ENCODE measurements at regions not wholly inside any gene's neighbourhood (a gene's known extent, or its start where the extent isn't known, plus 50 kb on each side); places are given as distances from the start of the nearest gene placed in this dataset.

DNA sequence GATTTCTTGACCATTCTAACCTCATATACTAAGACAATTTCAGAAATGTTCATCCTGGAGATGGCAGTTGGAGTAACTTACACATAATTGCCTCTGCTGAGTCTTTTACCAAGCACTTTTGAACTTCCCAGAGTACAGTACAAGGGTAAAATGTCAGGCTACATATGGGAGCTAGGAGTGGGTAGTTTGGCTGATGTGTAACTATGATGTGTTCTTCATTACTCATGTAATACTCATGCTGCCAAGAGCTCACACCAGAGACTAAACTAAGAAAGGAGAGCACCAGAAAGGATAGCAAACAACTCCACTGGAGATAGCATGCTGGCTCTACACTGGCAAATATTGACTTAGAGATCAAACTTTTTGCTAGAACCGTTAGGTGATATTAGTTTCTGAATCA is 194.0 kb downstream of the PDGFRA start:
- no peak for DNase-seq
- H3K4me1 ChIP-seq (ENCODE audit: control insufficient read depth in 1 of 2, extremely low read depth in 1 of 2, insufficient read depth in 2 of 2, low read length in 2 of 2) = no peaks in the 10 kb centered on the region
- H3K27me3 ChIP-seq (replicated peaks in 1 of 2; ENCODE audit: control insufficient read depth in 2 of 2, extremely low read depth in 1 of 2, insufficient read depth in 2 of 2, low read length in 1 of 2) = no peaks in the 10 kb centered on the region
- POLR2A ChIA-PET = no interaction called here
- Mint-ChIP-seq H3K27me3 (peaks cover 3 to 11% of the 10 kb centered on the region in 2 donors), H3K9me3 (peaks cover 0 to 3% (median 0%) of the 10 kb centered on the region in 3 donors), H3K27ac (no peak overlapping the region), H3K36me3 (no peaks in the 10 kb centered on the region), H3K4me1 (no peaks in the 10 kb centered on the region), H3K4me3 (no peak overlapping the region)
- no peak for ATAC-seq (replicated peaks in 1 of 4)
- 67% methylated on average over 1 of the region's 1 CpG for WGBS (ENCODE audit: insufficient coverage)
- no peak overlapping the region for H3K27ac ChIP-seq (ENCODE audit: low read length)
- no peaks in the 10 kb centered on the region for H3K36me3 ChIP-seq (ENCODE audit: control insufficient read depth in 2 of 2, extremely low read depth in 1 of 2, insufficient read depth in 1 of 2, low read length in 1 of 2)
- H3K9me3 ChIP-seq = no peaks in the 10 kb centered on the region
- no peak overlapping the region for H3K4me3 ChIP-seq (ENCODE audit: control insufficient read depth in 1 of 2, extremely low read depth in 1 of 2, low read length in 1 of 2)
- CTCF ChIA-PET = no interaction called here

DNA sequence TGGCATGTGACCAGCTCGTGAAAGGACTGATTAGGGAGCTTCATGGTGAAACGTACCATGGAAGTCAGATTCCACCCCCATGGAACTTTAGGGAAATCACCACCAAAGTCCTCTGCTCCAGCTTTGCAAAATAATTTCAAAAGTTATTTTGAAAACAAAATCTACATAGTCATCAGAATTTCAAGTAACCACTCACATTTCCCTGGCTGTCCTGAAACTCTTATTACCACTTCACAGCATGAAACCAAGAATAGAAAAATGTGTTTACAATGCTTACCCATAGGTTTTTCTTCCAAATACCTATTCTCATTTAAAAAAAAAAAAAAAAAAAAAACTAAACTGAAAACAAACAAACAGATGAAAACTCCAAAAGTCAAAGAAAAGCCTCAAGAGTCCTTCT is 198.7 kb downstream of the PDGFRA start:
- H3K9me3 Mint-ChIP-seq = no peaks in the 10 kb centered on the region
- WGBS (ENCODE audit: insufficient coverage) = no CpG with 5 or more reads among the region's 2 CpGs
- ATAC-seq (replicated peaks in 1 of 4) = no peak

DNA sequence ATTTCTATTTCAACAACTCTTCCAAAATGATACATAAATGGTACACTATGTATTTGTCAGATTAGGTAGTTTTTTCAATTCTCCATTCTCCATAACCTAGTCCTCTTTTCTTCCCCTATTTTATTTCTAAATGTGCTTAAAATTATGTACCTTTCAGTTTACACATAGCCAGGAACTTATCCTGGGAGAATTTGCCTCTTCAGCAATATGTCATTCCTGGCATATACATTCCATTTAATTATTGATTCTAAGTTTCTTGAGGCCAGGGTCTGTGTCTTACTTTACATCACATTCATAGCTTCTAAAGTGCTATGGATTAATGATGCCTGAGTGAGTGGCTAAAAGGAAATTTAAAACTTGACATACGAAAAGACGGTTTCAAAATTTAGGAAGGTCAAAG is 199.8 kb downstream of the PDGFRA start:
- no peak overlapping the region for H3K27ac Mint-ChIP-seq
- no peak for DNase-seq
- H3K9me3 Mint-ChIP-seq = no peaks in the 10 kb centered on the region
- Histone ChIP-seq H3K27ac (ENCODE audit: low read length) (no peak overlapping the region), H3K9me3 (no peaks in the 10 kb centered on the region), H3K4me3 (ENCODE audit: control insufficient read depth in 1 of 2, extremely low read depth in 1 of 2, low read length in 1 of 2) (no peak overlapping the region), H3K36me3 (ENCODE audit: control insufficient read depth in 2 of 2, extremely low read depth in 1 of 2, insufficient read depth in 1 of 2, low read length in 1 of 2) (no peaks in the 10 kb centered on the region), H3K4me1 (ENCODE audit: control insufficient read depth in 1 of 2, extremely low read depth in 1 of 2, insufficient read depth in 2 of 2, low read length in 2 of 2) (no peaks in the 10 kb centered on the region), H3K27me3 (replicated peaks in 1 of 2; ENCODE audit: control insufficient read depth in 2 of 2, extremely low read depth in 1 of 2, insufficient read depth in 2 of 2, low read length in 1 of 2) (peaks cover 0 to 2% of the 10 kb centered on the region in 2 experiments)
- ATAC-seq (replicated peaks in 1 of 4) = no peak
- POLR2A ChIA-PET = no interaction called here
- WGBS (ENCODE audit: insufficient coverage) = no CpG with 5 or more reads among the region's 2 CpGs
- H3K36me3 Mint-ChIP-seq = no peaks in the 10 kb centered on the region
- peaks cover 10 to 23% of the 10 kb centered on the region in 2 donors for H3K27me3 Mint-ChIP-seq
- H3K4me3 Mint-ChIP-seq = no peak overlapping the region
- CTCF ChIA-PET = no interaction called here
- H3K4me1 Mint-ChIP-seq = no peaks in the 10 kb centered on the region

More for the DNA sequence above, 198.7 kb downstream of the PDGFRA start:
- CTCF ChIA-PET = no interaction called here
- H3K36me3 Mint-ChIP-seq = no peaks in the 10 kb centered on the region
- no peak overlapping the region for H3K4me3 Mint-ChIP-seq
- peaks cover 8 to 16% of the 10 kb centered on the region in 2 donors for H3K27me3 Mint-ChIP-seq
- peaks cover 0 to 2% of the 10 kb centered on the region in 2 experiments for H3K27me3 ChIP-seq (replicated peaks in 1 of 2; ENCODE audit: control insufficient read depth in 2 of 2, extremely low read depth in 1 of 2, insufficient read depth in 2 of 2, low read length in 1 of 2)
- no peak overlapping the region for H3K27ac Mint-ChIP-seq
- no peaks in the 10 kb centered on the region for H3K9me3 ChIP-seq
- POLR2A ChIA-PET = no interaction called here
- H3K36me3 ChIP-seq (ENCODE audit: control insufficient read depth in 2 of 2, extremely low read depth in 1 of 2, insufficient read depth in 1 of 2, low read length in 1 of 2) = no peaks in the 10 kb centered on the region
- no peaks in the 10 kb centered on the region for H3K4me1 Mint-ChIP-seq
- no peak for DNase-seq
- no peak overlapping the region for H3K27ac ChIP-seq (ENCODE audit: low read length)
- no peaks in the 10 kb centered on the region for H3K4me1 ChIP-seq (ENCODE audit: control insufficient read depth in 1 of 2, extremely low read depth in 1 of 2, insufficient read depth in 2 of 2, low read length in 2 of 2)
- no peak overlapping the region for H3K4me3 ChIP-seq (ENCODE audit: control insufficient read depth in 1 of 2, extremely low read depth in 1 of 2, low read length in 1 of 2)

DNA sequence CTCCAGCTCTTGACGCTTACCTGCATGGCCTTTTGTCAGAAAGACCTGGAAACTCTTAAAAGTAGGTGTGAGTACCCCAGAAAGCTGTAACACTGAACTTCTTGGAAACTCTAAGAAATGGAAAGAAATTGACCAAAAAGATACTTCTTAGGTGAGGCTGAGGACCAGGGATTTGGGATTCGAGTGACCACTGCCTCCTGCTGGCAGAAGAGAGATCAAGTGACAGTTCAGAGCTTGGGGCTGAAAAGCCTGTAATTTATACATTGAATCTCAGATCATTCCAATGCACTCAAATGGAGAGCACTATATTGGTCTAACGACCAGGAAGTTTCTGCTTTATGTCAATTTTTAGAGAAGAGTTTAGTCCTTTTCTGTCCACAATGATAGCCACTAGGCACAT is 204.6 kb downstream of the PDGFRA start:
- 70% methylated on average over 2 of the region's 3 CpGs for WGBS (ENCODE audit: insufficient coverage)
- Histone ChIP-seq H3K9me3 (no peaks in the 10 kb centered on the region), H3K27me3 (replicated peaks in 1 of 2; ENCODE audit: control insufficient read depth in 2 of 2, extremely low read depth in 1 of 2, insufficient read depth in 2 of 2, low read length in 1 of 2) (no peaks in the 10 kb centered on the region), H3K36me3 (ENCODE audit: control insufficient read depth in 2 of 2, extremely low read depth in 1 of 2, insufficient read depth in 1 of 2, low read length in 1 of 2) (no peaks in the 10 kb centered on the region), H3K4me1 (ENCODE audit: control insufficient read depth in 1 of 2, extremely low read depth in 1 of 2, insufficient read depth in 2 of 2, low read length in 2 of 2) (no peaks in the 10 kb centered on the region), H3K4me3 (ENCODE audit: control insufficient read depth in 1 of 2, extremely low read depth in 1 of 2, low read length in 1 of 2) (no peak overlapping the region), H3K27ac (ENCODE audit: low read length) (no peak overlapping the region)
- Mint-ChIP-seq H3K36me3 (no peaks in the 10 kb centered on the region), H3K27ac (no peak overlapping the region), H3K9me3 (peaks cover 0 to 9% (median 0%) of the 10 kb centered on the region in 3 donors), H3K4me3 (no peak overlapping the region), H3K27me3 (peaks cover 16 to 36% of the 10 kb centered on the region in 2 donors), H3K4me1 (no peaks in the 10 kb centered on the region)
- DNase-seq (no peak), ATAC-seq (replicated peaks in 1 of 4) (no peak)
- POLR2A ChIA-PET = no interaction called here
- CTCF ChIA-PET = interaction anchor here in 1 of 2 donors (0.5 kb wide), 1 partner anchor 398 kb away, joined by 3 read pairs; no protein-coding TSS in a partner anchor

DNA sequence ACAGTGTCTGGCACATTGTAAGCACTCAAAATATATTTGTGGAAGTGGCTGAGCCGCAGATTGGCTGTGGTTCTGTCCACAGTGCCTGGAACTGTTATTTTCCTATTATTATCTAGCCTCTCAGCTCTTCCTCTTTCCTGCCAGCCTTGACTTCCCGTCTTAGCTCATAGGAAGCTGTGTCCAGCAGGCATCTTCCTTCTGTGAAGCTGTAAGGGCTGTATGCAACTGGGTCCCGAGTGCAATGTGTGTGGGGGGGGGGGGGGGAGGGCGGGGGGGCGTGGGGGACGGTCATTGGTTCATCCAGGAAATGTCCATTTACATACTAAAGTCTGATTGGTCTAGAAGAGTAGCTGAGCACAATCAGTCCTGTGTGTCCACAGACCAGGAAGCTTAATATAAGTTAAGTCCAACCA is 210.7 kb downstream of the PDGFRA start:
- POLR2A ChIA-PET = no interaction called here
- Histone ChIP-seq H3K27me3 (replicated peaks in 1 of 2; ENCODE audit: control insufficient read depth in 2 of 2, extremely low read depth in 1 of 2, insufficient read depth in 2 of 2, low read length in 1 of 2) (no peaks in the 10 kb centered on the region), H3K36me3 (ENCODE audit: control insufficient read depth in 2 of 2, extremely low read depth in 1 of 2, insufficient read depth in 1 of 2, low read length in 1 of 2) (no peaks in the 10 kb centered on the region), H3K9me3 (no peaks in the 10 kb centered on the region), H3K27ac (ENCODE audit: low read length) (no peak overlapping the region), H3K4me3 (ENCODE audit: control insufficient read depth in 1 of 2, extremely low read depth in 1 of 2, low read length in 1 of 2) (no peak overlapping the region), H3K4me1 (ENCODE audit: control insufficient read depth in 1 of 2, extremely low read depth in 1 of 2, insufficient read depth in 2 of 2, low read length in 2 of 2) (no peaks in the 10 kb centered on the region)
- Mint-ChIP-seq H3K27me3 (peaks cover 15 to 30% of the 10 kb centered on the region in 2 donors), H3K27ac (no peak overlapping the region), H3K4me1 (no peaks in the 10 kb centered on the region), H3K4me3 (no peak overlapping the region), H3K36me3 (no peaks in the 10 kb centered on the region), H3K9me3 (peaks cover 0 to 9% (median 0%) of the 10 kb centered on the region in 3 donors)
- ATAC-seq (replicated peaks in 1 of 4) = no peak
- CTCF ChIA-PET = no interaction called here
- peak in 1 of 35 experiments; percentile 2 for DNase-seq
- WGBS (ENCODE audit: insufficient coverage) = no CpG with 5 or more reads among the region's 6 CpGs

DNA sequence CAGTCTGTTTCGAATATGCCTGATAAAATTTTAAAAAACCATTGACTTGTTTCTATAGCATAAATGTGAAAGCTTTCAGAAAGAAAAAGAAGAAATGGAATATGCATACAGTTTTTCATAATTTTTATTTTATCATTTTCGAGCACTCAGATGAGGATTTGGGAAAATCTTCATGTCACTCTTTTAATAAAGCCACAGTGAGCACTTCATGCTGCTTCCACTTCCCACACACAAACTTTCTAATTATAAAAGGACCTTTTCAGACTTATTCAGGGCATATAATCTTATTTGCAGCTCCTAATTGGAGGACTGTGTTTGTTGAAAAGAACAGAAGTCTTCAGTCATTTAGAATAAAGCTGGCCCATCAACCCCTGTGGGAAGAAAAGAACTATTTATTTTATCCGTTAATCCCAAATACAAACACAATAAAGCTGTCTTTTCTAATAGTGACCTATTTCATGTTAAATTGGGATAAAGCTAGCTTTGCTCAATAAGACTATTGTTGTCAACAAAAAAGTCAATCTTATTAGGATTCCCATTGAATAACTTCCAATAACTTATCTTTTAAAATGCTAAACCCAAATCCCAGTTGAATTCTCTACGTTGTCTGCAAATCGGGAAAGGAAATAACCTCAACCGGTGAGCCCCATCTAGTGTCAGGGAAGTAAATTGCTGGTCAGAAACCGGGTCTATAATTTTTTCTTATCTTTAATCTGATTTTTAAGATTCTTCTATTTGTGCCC is 211.5 kb downstream of the PDGFRA start:
- WGBS (ENCODE audit: insufficient coverage) = no CpG with 5 or more reads among the region's 7 CpGs
- DNase-seq (peak in 1 of 35 experiments; percentile 2), ATAC-seq (replicated peaks in 1 of 4) (no peak)
- Histone ChIP-seq H3K4me1 (ENCODE audit: control insufficient read depth in 1 of 2, extremely low read depth in 1 of 2, insufficient read depth in 2 of 2, low read length in 2 of 2) (no peaks in the 10 kb centered on the region), H3K27me3 (replicated peaks in 1 of 2; ENCODE audit: control insufficient read depth in 2 of 2, extremely low read depth in 1 of 2, insufficient read depth in 2 of 2, low read length in 1 of 2) (no peaks in the 10 kb centered on the region), H3K27ac (ENCODE audit: low read length) (no peak overlapping the region), H3K4me3 (ENCODE audit: control insufficient read depth in 1 of 2, extremely low read depth in 1 of 2, low read length in 1 of 2) (no peak overlapping the region), H3K36me3 (ENCODE audit: control insufficient read depth in 2 of 2, extremely low read depth in 1 of 2, insufficient read depth in 1 of 2, low read length in 1 of 2) (no peaks in the 10 kb centered on the region), H3K9me3 (no peaks in the 10 kb centered on the region)
- CTCF ChIA-PET = interaction anchor here in 1 of 2 donors (0.5 to 0.6 kb wide), 2 partner anchors 16 to 68 kb away, joined by 4 to 5 read pairs; no protein-coding TSS in a partner anchor
- Mint-ChIP-seq H3K27ac (no peak overlapping the region), H3K4me1 (no peaks in the 10 kb centered on the region), H3K27me3 (peaks cover 15 to 33% of the 10 kb centered on the region in 2 donors), H3K36me3 (no peaks in the 10 kb centered on the region), H3K9me3 (peaks cover 0 to 9% (median 0%) of the 10 kb centered on the region in 3 donors), H3K4me3 (no peak overlapping the region)
- POLR2A ChIA-PET = no interaction called here
